Muscle layer of duodenum (tissue), 2 donors: ENCODE measurements at regions not wholly inside any gene's neighbourhood (a gene's known extent, or its start where the extent isn't known, plus 50 kb on each side); places are given as distances from the start of the nearest gene placed in this dataset.

Experiments used
- H3K27ac ChIP-seq: one replicate; pipeline ENCODE4 v1.7.0; 2013; ENCODE audit warnings: mild to moderate bottlenecking, low read length
- H3K27me3 ChIP-seq: one replicate; pipeline ENCODE4 v1.7.0; 2013; ENCODE audit warnings: low read depth, mild to moderate bottlenecking, control low read depth, low read length
- H3K36me3 ChIP-seq, 2 donors: one replicate each; pipeline ENCODE4 v1.7.0; 2013; ENCODE audit warnings: low read length in 2 of 2, control low read depth in 1 of 2, mild to moderate bottlenecking in 1 of 2; ENCODE audit not compliant: insufficient read depth in 2 of 2, control insufficient read depth in 1 of 2
- H3K4me1 ChIP-seq, 2 donors: one replicate each; pipeline ENCODE4 v1.7.0; 2013; ENCODE audit warnings: low read length in 2 of 2, mild to moderate bottlenecking in 2 of 2, control low read depth in 1 of 2, moderate library complexity in 1 of 2; ENCODE audit not compliant: insufficient read depth in 2 of 2, control insufficient read depth in 1 of 2
- H3K4me3 ChIP-seq, 2 donors: one replicate each; pipeline ENCODE4 v1.7.0; 2013; ENCODE audit warnings: low read length in 2 of 2, low read depth in 1 of 2, mild to moderate bottlenecking in 1 of 2
- H3K9me3 ChIP-seq, 2 donors: one replicate each; pipeline ENCODE4 v1.7.0; 2013; ENCODE audit warnings: low read length in 2 of 2, control low read depth in 1 of 2, mild to moderate bottlenecking in 1 of 2; ENCODE audit not compliant: control insufficient read depth in 1 of 2
- donor health status: healthy.

- Histone ChIP-seq H3K9me3 (peaks cover 0 to 3% of the 10 kb centered on the region in 2 donors), H3K36me3 (no peaks in the 10 kb centered on the region), H3K27ac (no peak overlapping the region), H3K4me3 (no peak overlapping the region), H3K4me1 (peaks cover 0 to 5% of the 10 kb centered on the region in 2 donors), H3K27me3 (no peaks in the 10 kb centered on the region)
These were observed 73.3 kb upstream of the SLC44A3 start for GRCh38 chr1:94746635-94747525.

DNA sequence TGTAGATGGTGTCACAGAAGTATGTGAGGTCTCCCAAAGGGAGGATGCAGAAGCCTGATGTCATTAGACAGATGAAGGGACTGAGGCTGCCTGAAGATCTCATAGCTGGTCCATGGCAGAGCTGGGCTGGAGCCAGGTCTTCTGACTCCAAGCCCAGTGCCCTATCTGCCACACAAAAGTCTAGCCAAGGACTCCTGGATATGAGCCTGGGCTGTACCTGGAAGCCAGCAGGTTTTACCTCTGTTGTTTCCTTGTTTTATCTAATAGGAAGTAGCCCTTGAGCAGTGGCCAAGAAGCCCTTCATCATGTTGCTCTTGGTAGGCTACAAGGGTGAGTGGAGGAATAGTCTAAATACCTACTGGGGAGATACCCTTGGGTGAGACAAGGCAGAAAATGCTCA, 74.4 kb upstream of the SLC44A3 start:
- no peak overlapping the region for H3K27ac ChIP-seq
- peaks cover 0 to 5% of the 10 kb centered on the region in 2 donors for H3K4me1 ChIP-seq
- H3K36me3 ChIP-seq = no peaks in the 10 kb centered on the region

DNA sequence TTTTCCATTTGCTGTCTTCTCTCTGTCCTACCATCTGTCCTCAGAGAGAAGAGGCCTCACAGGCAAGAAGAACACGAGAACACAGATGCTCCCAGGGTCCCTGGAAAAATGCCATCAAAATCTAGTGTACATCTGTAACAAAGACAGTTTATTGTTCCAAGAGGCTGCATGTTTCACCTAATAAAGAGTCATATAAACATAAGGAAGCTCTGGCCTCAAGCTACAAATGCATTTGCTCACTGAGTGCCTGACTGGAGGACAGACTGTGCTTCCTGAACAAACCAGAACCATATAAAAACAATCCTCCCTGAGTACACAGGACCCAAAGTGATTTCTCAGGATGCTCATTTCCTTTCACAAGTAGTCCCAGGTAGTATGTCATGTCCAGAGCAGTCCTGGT, 76.3 kb upstream of the SLC44A3 start:
- H3K27ac ChIP-seq = peak overlapping the region; percentile 42

More for the DNA sequence above, 74.4 kb upstream of the SLC44A3 start:
- Histone ChIP-seq H3K4me3 (no peak overlapping the region), H3K9me3 (peaks cover 0 to 3% of the 10 kb centered on the region in 2 donors), H3K27me3 (no peaks in the 10 kb centered on the region)

GRCh38 chr1:94741996-94742395, 78.2 kb upstream of the SLC44A3 start:
- Histone ChIP-seq H3K9me3 (no peaks in the 10 kb centered on the region), H3K4me1 (peaks cover 0 to 11% of the 10 kb centered on the region in 2 donors), H3K27ac (no peak overlapping the region), H3K27me3 (no peaks in the 10 kb centered on the region), H3K36me3 (no peaks in the 10 kb centered on the region), H3K4me3 (no peak overlapping the region)

More for the DNA sequence above, 76.3 kb upstream of the SLC44A3 start:
- Histone ChIP-seq H3K4me1 (peaks cover 0 to 5% of the 10 kb centered on the region in 2 donors), H3K9me3 (no peaks in the 10 kb centered on the region), H3K27me3 (no peaks in the 10 kb centered on the region), H3K4me3 (no peak overlapping the region), H3K36me3 (no peaks in the 10 kb centered on the region)

DNA sequence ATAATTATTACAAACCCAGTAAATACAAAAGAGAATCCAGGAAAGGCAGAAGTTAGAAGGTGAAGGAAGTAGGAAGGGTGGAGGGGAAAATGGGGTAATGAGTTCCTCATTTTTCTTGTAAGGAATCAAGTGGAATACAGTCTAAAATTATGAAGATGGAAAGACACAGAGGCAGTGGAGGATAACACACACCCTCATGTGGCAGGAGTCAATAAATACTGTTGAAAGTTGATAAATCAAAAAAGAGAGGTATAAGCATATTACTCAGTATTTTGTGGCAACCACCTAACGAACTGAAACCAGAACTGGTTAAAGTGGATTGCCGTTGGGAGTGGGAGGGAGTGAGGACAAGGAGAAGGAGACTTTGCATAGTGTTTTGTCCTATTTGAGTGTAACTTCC, 78.6 kb upstream of the SLC44A3 start:
- H3K36me3 ChIP-seq = no peaks in the 10 kb centered on the region
- H3K9me3 ChIP-seq = no peaks in the 10 kb centered on the region
- H3K27ac ChIP-seq = no peak overlapping the region
- H3K27me3 ChIP-seq = no peaks in the 10 kb centered on the region
- no peak overlapping the region for H3K4me3 ChIP-seq
- peaks cover 0 to 13% of the 10 kb centered on the region in 2 donors for H3K4me1 ChIP-seq

- Histone ChIP-seq H3K36me3 (no peaks in the 10 kb centered on the region), H3K9me3 (no peaks in the 10 kb centered on the region), H3K27ac (no peak overlapping the region), H3K27me3 (no peaks in the 10 kb centered on the region), H3K4me3 (no peak overlapping the region), H3K4me1 (peaks cover 0 to 13% of the 10 kb centered on the region in 2 donors)
These were observed 80.6 kb upstream of the SLC44A3 start for GRCh38 chr1:94739521-94740061.

- Histone ChIP-seq H3K27ac (no peak overlapping the region), H3K9me3 (no peaks in the 10 kb centered on the region), H3K27me3 (no peaks in the 10 kb centered on the region), H3K4me1 (peaks cover 0 to 8% of the 10 kb centered on the region in 2 donors), H3K4me3 (no peak overlapping the region), H3K36me3 (no peaks in the 10 kb centered on the region)
These were observed 81.8 kb upstream of the SLC44A3 start for GRCh38 chr1:94738371-94738770.

- Histone ChIP-seq H3K4me1 (peaks cover 0 to 8% of the 10 kb centered on the region in 2 donors), H3K9me3 (no peaks in the 10 kb centered on the region), H3K27ac (no peak overlapping the region), H3K4me3 (no peak overlapping the region), H3K36me3 (no peaks in the 10 kb centered on the region), H3K27me3 (no peaks in the 10 kb centered on the region)
These were observed 82.8 kb upstream of the SLC44A3 start for GRCh38 chr1:94737124-94737998.

- Histone ChIP-seq H3K27me3 (no peaks in the 10 kb centered on the region), H3K4me3 (no peak overlapping the region), H3K36me3 (no peaks in the 10 kb centered on the region), H3K4me1 (peaks cover 0 to 8% of the 10 kb centered on the region in 2 donors), H3K9me3 (no peaks in the 10 kb centered on the region), H3K27ac (no peak overlapping the region)
These were observed 83.6 kb upstream of the SLC44A3 start for GRCh38 chr1:94736549-94736948.

DNA sequence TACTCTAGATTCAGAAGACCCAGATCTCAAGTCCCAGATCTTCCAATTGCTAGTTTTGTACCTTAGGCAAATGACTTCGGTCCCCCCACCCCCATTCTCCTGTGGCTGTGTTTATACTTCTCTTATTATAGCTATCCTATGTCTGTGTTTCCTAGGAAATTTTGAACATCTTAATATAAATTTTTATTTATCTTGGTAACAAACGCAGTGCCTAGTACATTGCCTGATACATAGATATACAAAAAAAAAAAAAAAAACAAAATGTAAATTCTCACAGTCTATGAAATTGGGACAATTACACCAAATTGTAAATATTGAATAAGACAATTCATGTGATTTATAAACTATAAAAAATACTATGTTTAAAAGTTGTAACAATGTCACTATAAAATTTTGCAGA, 84.1 kb upstream of the SLC44A3 start:
- Histone ChIP-seq H3K4me1 (peaks cover 0 to 8% of the 10 kb centered on the region in 2 donors), H3K4me3 (no peak overlapping the region), H3K36me3 (no peaks in the 10 kb centered on the region), H3K27ac (no peak overlapping the region), H3K9me3 (no peaks in the 10 kb centered on the region), H3K27me3 (no peaks in the 10 kb centered on the region)
